Thoracic aorta (tissue), 2 donors: ENCODE measurements at regions not wholly inside any gene's neighbourhood (a gene's known extent, or its start where the extent isn't known, plus 50 kb on each side); places are given as distances from the start of the nearest gene placed in this dataset.

Experiments
- ATAC-seq: fragments of 150-250 bp; one replicate; pipeline ENCODE4 v1.8.0; 2017; ENCODE audit warnings: low read depth; ENCODE audit not compliant: insufficient number of reproducible peaks, low FRiP score
- DNase-seq: peaks from one replicate; pipeline ENCODE4 v3.0.0-alpha.2; 2020; ENCODE audit warnings: low spot score
- H3K27ac ChIP-seq, 2 donors: fragments of 200-600 bp; sonication (generic); 1 replicate in 1 of 2; 2 replicates in 1 of 2; pipeline ENCODE4 v1.5.1; 2016; ENCODE audit warnings: mild to moderate bottlenecking in 2 of 2, moderate library complexity in 2 of 2
- H3K27me3 ChIP-seq: fragments of 200-600 bp; sonication (generic); replicated peaks from 2 replicates; pipeline ENCODE4 v1.6.0; 2016; ENCODE audit warnings: mild to moderate bottlenecking; ENCODE audit not compliant: insufficient read depth
- H3K36me3 ChIP-seq: fragments of 200-600 bp; sonication (generic); one replicate; pipeline ENCODE4 v1.5.1; 2016
- H3K4me1 ChIP-seq, 2 donors: fragments of 200-600 bp; sonication (generic); 1 replicate in 1 of 2; 2 replicates in 1 of 2; pipeline versions ENCODE4 v1.5.1 to v1.6.0; 2016; ENCODE audit warnings: low read depth in 2 of 2, mild to moderate bottlenecking in 1 of 2; ENCODE audit not compliant: control insufficient read depth in 1 of 2
- H3K4me3 ChIP-seq: fragments of 200-600 bp; sonication (generic); 2 replicates; pipeline ENCODE4 v1.5.1; 2016; ENCODE audit warnings: mild to moderate bottlenecking
- H3K9me3 ChIP-seq: fragments of 200-600 bp; sonication (generic); 2 replicates; pipeline ENCODE4 v1.5.1; 2016
- CTCF ChIP-seq: fragments of 200-600 bp; sonication (generic); IDR thresholded peaks from one replicate; pipeline ENCODE4 v1.5.1; 2019; ENCODE audit warnings: antibody characterized with exemption

GRCh38 chr1:65681096-65681495 is 111.6 kb upstream of the PDE4B start:
- DNase-seq (no peak), ATAC-seq (no peak)
- no peaks in the 10 kb centered on the region for H3K36me3 ChIP-seq
- no peaks in the 10 kb centered on the region for H3K27me3 ChIP-seq
- H3K4me3 ChIP-seq, result no peak overlapping the region
- H3K9me3 ChIP-seq, result no peaks in the 10 kb centered on the region
- H3K27ac ChIP-seq, result no peak overlapping the region
- H3K4me1 ChIP-seq, result no peaks in the 10 kb centered on the region
- no peak for TF ChIP-seq CTCF

- H3K36me3 ChIP-seq, result no peaks in the 10 kb centered on the region
- no peaks in the 10 kb centered on the region for H3K9me3 ChIP-seq
- peak; percentile 98 for TF ChIP-seq CTCF
- H3K4me3 ChIP-seq, result no peak overlapping the region
- no peaks in the 10 kb centered on the region for H3K27me3 ChIP-seq
- DNase-seq, result peak; percentile 63
- ATAC-seq, result no peak
- peaks cover 6 to 27% of the 10 kb centered on the region in 2 donors for H3K4me1 ChIP-seq
- no peak overlapping the region for H3K27ac ChIP-seq
Observed at GRCh38 chr1:65687428-65688214, 105.1 kb upstream of the PDE4B start.

GRCh38 chr1:65688215-65688566 is 104.5 kb upstream of the PDE4B start:
- H3K27me3 ChIP-seq, result no peaks in the 10 kb centered on the region
- H3K4me1 ChIP-seq, result peaks cover 6 to 27% of the 10 kb centered on the region in 2 donors
- no peak overlapping the region for H3K4me3 ChIP-seq
- no peak for ATAC-seq
- H3K27ac ChIP-seq, result no peak overlapping the region
- no peak for DNase-seq
- H3K36me3 ChIP-seq, result no peaks in the 10 kb centered on the region
- no peak for TF ChIP-seq CTCF
- no peaks in the 10 kb centered on the region for H3K9me3 ChIP-seq

GRCh38 chr1:65688848-65689247 is 103.8 kb upstream of the PDE4B start:
- DNase-seq (no peak), ATAC-seq (no peak)
- H3K4me3 ChIP-seq, result no peak overlapping the region
- H3K27ac ChIP-seq, result no peak overlapping the region
- H3K36me3 ChIP-seq, result no peaks in the 10 kb centered on the region
- peaks cover 6 to 27% of the 10 kb centered on the region in 2 donors for H3K4me1 ChIP-seq
- H3K9me3 ChIP-seq, result no peaks in the 10 kb centered on the region
- no peaks in the 10 kb centered on the region for H3K27me3 ChIP-seq
- TF ChIP-seq CTCF, result no peak

- H3K4me3 ChIP-seq, result no peak overlapping the region
- TF ChIP-seq CTCF, result no peak
- peak overlapping the region; percentile 3 to 20 for H3K27ac ChIP-seq
- no peaks in the 10 kb centered on the region for H3K27me3 ChIP-seq
- no peaks in the 10 kb centered on the region for H3K36me3 ChIP-seq
- no peaks in the 10 kb centered on the region for H3K9me3 ChIP-seq
- peaks cover 6 to 27% of the 10 kb centered on the region in 2 donors for H3K4me1 ChIP-seq
- ATAC-seq (no peak), DNase-seq (no peak)
Observed at GRCh38 chr1:65691152-65691900, 101.4 kb upstream of the PDE4B start.
